NCI-H2029 (cell line): ENCODE measurements at regions not wholly inside any gene's neighbourhood (a gene's known extent, or its start where the extent isn't known, plus 50 kb on each side); places are given as distances from the start of the nearest gene placed in this dataset.

Source experiments
- DNase-seq: peaks from one replicate; lab custom pipeline; 2025; lab: John Stamatoyannopoulos, UW

GRCh38 chr11:107140983-107141382 lies 122.7 kb upstream of the GUCY1A2 start:
- DNase-seq = no peak

DNA sequence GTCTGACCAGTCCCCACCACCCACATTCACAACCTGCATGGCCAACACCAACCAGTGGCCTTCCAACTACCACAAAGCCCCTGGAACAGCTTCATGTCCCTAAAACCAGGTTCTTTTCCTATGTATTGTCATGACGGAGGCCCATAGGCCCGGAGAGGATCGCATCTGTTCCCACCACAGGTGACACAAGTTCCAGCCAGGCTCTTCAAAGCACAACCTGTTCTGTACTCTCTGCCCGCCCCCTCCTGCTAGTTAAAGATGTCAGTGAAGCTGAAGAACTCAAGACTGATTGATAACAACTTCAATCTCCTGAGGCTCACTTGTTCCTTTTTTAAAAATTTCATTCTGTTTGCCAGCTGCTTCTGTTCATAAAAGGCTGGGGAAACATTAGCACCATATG lies 121.1 kb upstream of the GUCY1A2 start:
- no peak for DNase-seq

DNA sequence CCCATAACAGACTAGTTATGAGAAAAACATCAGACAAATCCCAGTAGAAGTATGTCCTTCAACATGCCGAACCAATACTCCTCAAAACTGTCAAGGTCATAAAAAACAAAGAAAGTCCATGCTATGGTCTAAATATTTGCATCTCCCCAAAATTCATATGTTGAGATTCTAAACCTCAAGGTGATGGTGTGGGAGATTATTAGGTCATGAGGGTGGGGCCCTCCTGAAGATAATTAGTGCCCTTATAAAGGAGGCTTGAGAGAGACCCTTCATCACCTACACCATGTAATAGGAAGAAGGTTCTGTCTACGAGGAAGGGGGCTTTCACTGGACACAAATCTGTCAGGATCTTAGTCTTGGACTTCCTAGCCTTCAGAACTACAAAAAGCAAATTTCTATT lies 118.6 kb upstream of the GUCY1A2 start:
- DNase-seq = no peak

DNA sequence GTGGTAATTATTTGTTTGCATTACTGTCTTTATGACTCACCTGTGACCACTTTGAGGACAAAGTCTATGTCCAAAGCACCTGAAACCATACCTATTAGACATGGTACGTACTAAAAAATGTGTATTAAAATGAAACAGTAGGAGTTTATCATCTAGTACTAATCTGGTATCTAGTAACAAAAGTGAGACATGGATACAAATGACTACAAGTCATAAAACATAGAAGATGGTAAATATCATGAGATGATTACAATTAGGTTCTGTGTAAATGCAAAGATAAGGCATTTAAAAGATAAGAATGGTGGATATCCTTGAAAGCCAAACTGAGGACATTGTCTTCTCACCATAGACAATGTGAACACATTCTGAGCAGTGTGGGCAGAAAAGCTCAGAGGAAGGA lies 113.5 kb upstream of the GUCY1A2 start:
- DNase-seq = no peak

GRCh38 chr11:107123022-107123421 lies 104.7 kb upstream of the GUCY1A2 start:
- no peak for DNase-seq

DNA sequence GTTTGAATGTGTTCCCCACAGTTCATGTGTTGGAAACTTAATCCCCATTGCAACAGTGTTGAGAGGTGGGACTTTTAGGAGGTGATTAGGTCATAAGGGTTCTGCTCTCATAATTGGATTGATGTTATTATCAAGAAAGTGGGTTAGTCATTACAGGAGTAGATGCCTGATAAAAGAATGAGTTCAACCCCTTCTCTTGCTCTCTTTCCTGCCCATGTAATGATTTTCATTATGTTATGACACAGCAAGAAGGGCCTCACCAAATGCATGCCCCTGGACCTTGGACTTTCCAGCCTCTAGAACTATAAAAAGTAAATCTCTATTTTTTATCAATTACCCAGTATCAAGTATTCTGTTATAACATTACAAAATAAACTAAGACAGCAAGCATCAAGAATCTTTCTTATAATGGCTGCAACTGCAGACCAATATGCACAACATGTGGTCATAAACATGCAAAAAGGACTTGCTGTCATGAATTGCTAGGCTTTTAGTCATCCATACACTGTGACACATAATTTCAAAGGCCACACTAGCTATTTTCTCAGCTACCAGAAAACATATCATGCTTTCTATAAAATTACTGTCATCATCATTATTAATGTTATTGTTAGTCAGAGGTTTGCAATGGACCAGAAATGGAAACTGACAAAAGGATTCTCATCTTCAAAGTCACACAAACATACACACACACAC lies 99.9 kb upstream of the GUCY1A2 start:
- DNase-seq = no peak

- DNase-seq = no peak
Observed at GRCh38 chr11:107116358-107116757, 98.1 kb upstream of the GUCY1A2 start.

DNA sequence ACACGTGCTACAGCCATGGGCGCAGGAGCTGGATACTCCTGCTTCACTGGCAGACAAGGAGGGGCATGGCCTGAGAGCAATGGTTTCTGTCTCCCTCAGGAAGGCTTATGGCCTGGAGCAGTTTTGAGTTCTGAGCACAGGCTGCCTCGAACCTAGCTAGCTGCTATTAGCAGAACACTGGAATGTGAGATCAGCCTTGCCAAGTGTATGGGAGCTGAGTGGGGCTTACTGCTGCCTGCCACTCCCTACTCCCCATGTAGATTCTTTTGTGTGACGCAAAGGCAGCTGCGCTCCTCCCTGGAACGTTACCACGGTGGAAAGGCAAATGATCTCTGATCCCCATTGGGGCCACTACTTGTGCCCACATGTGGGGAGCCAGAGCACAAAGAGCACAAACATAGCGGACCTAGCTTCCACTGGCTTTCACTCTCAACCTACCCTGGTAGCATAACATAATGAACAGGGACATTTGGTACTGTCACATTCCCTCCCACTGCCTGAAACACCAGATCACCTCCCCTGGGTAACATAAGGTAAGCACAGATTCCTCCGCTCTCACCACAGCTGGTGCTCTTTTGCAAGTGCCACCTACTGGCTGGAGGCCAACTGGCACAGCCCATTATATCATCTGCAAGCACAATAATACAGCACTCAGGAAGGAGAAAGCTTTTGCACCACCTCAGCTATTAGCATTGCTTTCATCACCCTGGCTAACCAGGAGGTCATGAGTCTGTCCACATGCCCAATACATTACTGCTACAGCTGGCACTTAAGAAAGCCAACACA lies 84.6 kb upstream of the GUCY1A2 start:
- DNase-seq = peak; percentile 10

DNA sequence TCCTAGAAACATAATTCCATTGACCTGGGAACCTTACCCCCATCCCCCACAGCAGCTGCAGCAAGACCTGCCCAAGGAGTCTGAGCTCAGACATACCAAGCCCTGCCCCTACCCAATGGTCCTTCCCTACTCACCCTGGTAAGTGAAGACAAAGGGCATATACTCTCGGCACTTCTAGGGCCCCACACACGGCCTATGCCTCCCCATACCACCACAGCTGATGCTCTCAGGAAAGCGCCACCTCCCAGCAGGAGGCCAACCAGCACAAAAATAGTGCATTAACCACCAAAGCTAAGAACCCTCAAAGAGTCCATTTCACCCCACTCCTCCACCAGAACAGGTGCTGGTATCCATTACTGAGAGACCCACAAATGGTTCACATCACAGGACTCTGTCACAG lies 74.4 kb upstream of the GUCY1A2 start:
- no peak for DNase-seq

GRCh38 chr11:107078375-107078774 lies 60.1 kb upstream of the GUCY1A2 start:
- no peak for DNase-seq

- no peak for DNase-seq
Observed at GRCh38 chr11:107076832-107077231, 58.6 kb upstream of the GUCY1A2 start.

DNA sequence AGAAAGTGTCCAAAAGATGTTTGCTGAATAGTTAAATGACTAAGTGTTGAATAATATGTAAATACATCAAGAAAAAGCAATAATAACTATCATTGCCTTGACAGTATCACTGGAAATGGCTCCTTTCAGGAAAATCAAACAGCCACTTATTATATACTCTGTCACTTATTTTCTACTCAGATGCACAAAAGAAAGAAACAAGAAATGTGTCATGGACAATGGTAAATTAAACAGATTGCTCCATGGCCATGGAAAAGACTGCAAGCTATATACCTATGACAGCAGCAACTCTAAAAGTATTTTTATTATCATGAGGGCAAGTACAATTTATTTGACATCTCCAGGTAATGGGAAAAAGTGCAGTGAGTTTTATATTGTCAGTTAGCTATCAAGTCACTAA lies 52.9 kb upstream of the GUCY1A2 start:
- no peak for DNase-seq
